ENCODE measurements at regions not wholly inside any gene's neighbourhood (a gene's known extent, or its start where the extent isn't known, plus 50 kb on each side); places are given as distances from the start of the nearest gene placed in this dataset.
A peak's percentile ranks its signal among the peaks of the same experiment; 100 is the strongest.
"Not testable (repeated sequence)": the region's sequence is repeated elsewhere in the genome, so short reads cannot be mapped to it uniquely, and the experiment has no call there.

GRCh38 chr12:75767957-75768356 lies 256.5 kb upstream of the KRR1 start:
- no peak for DNase-seq (ENCODE audit: insufficient read length, low spot score)
- no peak for FAIRE-seq

GRCh38 chr12:75766263-75767160 lies 255.1 kb upstream of the KRR1 start:
- DNase-seq (ENCODE audit: insufficient read length, low spot score): peak; percentile 26
- no peak for FAIRE-seq

GRCh38 chr12:75765170-75766059 lies 254.0 kb upstream of the KRR1 start:
- FAIRE-seq (no peak), DNase-seq (ENCODE audit: insufficient read length, low spot score) (no peak)

- no peak for FAIRE-seq
- no peak for DNase-seq (ENCODE audit: insufficient read length, low spot score)
Measured at GRCh38 chr12:75764091-75764841, 252.9 kb upstream of the KRR1 start.

DNA sequence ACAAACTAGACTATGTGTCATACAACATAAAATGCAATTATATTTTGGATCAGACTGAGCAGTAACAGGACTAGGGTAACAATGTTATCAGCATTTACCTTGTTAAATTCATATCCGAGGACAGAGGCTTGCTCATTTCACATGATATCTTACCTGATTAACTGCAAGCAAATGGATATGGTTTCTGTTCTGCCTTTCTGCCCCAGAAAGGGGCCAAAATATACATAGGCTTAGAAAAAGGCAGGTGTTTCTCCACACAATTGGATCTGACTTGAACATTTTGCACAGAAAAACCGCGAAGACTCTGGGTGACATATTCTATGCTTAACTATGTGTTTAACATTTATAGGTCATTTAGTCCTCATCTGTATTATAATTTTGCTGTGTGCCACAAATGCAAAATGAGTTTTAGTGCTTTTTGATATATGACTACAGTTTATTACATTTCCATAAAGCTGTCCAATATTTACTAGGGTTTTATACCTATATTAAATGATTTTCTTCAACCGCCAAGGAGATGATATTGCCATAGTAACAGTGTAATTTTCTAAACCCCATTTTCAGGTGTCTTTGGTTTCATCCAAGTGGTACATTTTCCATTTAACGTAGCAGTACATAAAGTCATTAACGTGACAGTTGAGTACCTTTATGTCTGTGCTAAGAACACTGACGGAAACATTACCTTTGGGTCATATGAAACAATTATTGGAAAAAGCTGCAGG lies 249.3 kb upstream of the KRR1 start:
- DNase-seq (ENCODE audit: insufficient read length, low spot score) (no peak), FAIRE-seq (no peak)

DNA sequence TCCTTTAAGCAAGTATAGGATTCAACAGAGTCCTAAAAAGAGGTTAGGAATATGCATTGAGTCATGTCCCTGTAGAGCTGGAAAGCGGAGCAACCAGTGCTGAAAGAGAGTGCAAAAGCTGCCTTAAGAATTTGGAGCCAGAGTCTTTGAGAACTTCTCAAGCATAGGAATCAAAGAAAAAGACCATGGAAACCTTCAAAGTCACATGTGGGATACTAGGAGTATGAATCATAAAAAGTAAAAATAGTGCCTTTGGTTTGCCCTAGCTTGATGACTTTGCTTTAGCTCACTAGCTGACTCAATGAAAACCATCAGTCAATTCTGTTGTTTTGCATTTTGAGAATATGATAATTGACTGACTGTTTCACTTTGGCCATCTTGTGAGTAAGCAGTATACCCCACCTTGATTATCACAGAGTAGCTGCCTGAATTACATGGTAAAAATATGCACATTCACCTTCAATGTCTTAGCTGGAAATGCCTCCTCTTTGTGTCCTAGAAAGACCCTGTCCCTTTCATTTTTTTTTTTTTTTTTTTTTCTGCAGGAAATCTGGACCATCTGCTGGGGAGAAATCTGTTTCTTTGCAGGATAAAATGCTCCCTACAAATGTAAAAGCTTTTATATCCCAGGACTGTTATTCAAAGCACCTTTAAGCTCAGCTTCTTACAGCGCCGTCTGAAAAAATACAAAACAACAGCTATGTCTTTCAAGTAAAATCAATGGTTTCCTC lies 248.6 kb upstream of the KRR1 start:
- FAIRE-seq: no peak
- no peak for DNase-seq (ENCODE audit: insufficient read length, low spot score)

DNA sequence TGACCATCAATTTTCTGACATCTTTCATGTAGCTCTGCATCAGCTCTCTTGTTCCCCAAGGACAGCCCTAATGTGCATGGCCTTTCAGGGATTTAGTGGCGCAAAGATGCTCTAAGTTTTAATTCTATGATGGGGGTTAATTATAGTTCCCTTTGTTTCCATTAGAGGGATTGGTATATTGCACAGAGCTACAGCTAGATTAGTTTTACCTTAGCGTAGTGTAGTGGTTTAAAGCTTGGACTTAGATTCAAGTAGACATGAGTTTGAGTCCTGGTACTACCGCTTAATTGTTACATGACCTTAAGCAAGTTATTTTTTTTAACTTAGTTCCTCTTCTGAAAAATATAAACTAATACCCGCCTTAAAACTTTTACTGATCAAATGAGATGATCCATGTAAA lies 247.8 kb upstream of the KRR1 start:
- FAIRE-seq (no peak), DNase-seq (ENCODE audit: insufficient read length, low spot score) (no peak)

DNA sequence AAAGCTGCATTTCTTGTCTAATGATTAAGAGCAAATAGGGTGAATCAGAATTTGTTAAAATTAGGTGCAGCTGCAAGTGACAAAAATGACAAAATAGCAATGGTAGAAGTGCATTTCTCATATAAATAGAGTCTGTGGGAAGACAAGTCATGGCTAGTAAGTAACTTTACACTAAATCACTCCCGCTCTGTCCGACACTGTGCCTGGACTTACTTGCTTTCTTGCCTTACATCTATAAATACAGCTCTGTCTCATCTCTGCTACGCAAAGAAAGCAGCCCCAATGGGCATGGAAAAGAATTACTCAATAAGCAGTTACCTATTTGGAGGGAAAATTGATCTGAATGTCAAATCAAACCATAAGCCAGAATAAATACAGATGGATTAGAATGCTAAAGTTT lies 245.4 kb upstream of the KRR1 start:
- no peak for DNase-seq (ENCODE audit: insufficient read length, low spot score)
- FAIRE-seq: no peak

DNA sequence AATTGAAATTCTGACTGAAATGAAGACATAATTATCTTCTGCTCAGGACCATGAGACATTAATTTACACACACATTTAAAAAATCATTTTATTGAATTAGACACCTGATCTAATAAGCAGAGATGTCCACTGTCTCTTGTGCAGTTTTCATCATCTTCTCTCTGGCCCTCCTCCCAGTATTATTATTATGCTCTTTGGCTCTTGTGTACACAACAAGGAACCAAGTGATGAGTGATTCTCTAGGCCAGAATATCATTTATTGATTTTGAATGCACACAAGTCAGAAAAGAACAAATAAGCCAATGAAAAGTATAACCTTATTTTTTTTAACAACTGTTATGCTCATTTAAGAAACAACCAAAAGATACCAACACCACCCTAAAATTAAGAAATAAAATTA lies 244.7 kb upstream of the KRR1 start:
- FAIRE-seq: no peak
- DNase-seq (ENCODE audit: insufficient read length, low spot score): no peak

GRCh38 chr12:75754698-75755097 lies 243.3 kb upstream of the KRR1 start:
- no peak for FAIRE-seq
- no peak for DNase-seq (ENCODE audit: insufficient read length, low spot score)

DNA sequence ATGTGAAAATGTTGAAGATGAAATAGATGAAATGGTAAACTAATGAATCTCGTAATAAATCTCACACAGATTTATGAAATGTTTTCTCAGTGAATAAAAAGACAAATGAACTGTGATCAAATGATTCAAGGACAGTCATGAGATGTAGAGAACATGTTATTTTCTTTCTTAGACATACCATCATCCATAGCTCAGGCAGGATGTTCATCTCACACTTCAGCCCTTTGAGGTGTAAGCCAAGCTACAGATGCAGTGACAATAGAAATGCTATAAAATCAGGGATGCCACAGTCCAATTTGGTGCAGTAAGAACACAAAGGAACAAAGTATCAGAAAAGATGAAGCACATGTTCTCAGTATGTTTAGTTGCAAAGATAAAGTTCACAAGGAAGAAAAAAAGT lies 242.7 kb upstream of the KRR1 start:
- DNase-seq (ENCODE audit: insufficient read length, low spot score) (no peak), FAIRE-seq (no peak)

GRCh38 chr12:75751769-75752471 lies 240.5 kb upstream of the KRR1 start:
- no peak for FAIRE-seq
- DNase-seq (ENCODE audit: insufficient read length, low spot score): no peak

DNA sequence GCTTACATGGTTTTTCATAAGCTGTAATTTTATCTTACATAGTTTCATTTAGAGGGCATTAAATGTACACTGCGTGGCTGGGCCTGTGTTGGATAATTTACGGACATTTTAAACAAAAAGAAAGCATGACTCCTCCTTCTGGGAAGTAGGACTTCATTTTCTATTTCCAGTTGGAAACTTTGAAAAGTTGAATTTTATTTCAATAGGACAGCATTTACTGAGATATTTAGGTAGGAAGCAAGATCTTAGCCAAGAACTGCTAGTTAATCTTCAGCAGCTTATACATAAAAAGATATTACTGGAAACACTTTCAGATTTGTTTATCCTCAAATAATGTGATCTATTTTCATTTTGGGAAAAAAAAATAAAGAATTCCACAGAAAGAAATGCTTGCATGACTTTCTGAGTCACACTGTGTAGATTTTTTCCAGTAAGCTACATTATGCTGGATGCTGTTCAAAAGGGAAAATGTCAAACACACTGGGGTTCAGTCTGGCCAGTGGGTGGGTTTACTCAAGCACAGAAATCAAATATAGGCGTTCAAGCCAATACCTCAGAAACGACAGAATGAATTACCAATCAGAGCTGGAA lies 239.4 kb upstream of the KRR1 start:
- DNase-seq (ENCODE audit: insufficient read length, low spot score) (no peak), FAIRE-seq (no peak)

DNA sequence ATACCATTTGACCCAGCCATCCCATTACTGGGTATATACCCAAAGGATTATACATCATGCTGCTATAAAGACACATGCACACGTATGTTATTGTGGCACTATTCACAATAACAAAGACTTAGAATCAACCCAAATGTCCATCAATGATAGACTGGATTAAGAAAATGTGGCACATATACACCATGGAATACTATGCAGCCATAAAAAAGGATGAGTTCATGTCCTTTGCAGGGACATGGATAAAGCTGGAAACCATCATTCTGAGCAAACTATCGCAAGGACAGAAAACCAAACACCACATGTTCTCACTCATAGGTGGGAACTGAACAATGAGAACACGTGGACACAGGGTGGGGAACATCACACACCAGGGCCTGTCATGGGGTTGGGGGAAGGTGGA lies 237.6 kb upstream of the KRR1 start:
- not testable (repeated sequence) for DNase-seq (ENCODE audit: insufficient read length, low spot score); FAIRE-seq

DNA sequence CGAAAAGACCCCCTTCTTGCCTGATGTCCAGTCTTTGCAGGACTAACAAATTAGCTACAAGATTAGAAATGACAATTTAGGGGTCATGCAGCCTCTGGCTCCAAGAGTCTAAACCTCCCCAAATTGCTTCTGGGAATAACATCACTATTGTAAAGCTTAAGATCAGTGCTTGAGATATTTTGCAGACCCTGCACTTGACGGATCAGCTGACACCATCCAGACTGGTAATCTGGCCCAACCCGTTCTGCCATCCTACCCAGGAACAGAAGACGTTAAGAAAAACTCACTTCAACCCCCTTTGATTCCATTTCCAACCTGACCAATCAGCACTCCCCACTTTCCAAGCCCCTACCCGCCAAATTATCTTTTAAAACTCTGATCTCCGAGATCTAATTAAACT lies 236.7 kb upstream of the KRR1 start:
- DNase-seq (ENCODE audit: insufficient read length, low spot score): no peak
- no peak for FAIRE-seq

- DNase-seq (ENCODE audit: insufficient read length, low spot score) (no peak), FAIRE-seq (no peak)
Measured at GRCh38 chr12:75747572-75748021, 236.2 kb upstream of the KRR1 start.

DNA sequence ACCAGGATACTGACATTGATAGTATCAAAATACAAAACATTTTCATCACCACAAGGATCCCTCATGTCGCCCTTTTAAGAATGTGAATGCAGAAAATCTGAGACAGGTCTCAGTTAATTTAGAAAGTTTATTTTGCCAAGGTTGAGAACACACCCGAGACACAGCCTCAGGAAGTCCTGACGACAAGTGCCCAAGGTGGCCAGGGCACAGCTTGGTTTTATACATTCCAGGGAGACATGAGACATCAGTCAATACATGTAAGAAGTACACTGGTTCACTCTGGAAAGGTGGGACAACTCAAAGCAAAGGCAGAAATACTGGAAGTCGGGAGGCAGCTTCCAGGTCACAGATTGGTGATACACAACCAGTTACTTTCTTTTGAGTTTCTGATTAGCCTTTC lies 235.2 kb upstream of the KRR1 start:
- FAIRE-seq (no peak), DNase-seq (ENCODE audit: insufficient read length, low spot score) (no peak)

- DNase-seq (ENCODE audit: insufficient read length, low spot score) (no peak), FAIRE-seq (no peak)
Measured at GRCh38 chr12:75744607-75745256, 233.3 kb upstream of the KRR1 start.

Data from HTR-8/SVneo (cell line).